RWPE1 (cell line): ENCODE measurements at regions not wholly inside any gene's neighbourhood (a gene's known extent, or its start where the extent isn't known, plus 50 kb on each side); places are given as distances from the start of the nearest gene placed in this dataset.

Experiments
- CTCF ChIA-PET: fragments of 350-600 bp; sonication (Branson Sonifier 250); formaldehyde crosslinking; extraction: SDS; loops from one replicate; lab custom pipeline; 2021; lab: Yijun Ruan, JAX
- POLR2A ChIA-PET: fragments of 400-600 bp; formaldehyde crosslinking; extraction: SDS; loops from one replicate; lab custom pipeline; 2020; ENCODE audit warnings: antibody characterized with exemption; ENCODE audit not compliant: low non-redundant PET; lab: Yijun Ruan, JAX
- DNase-seq: peaks from one replicate; pipeline ENCODE4 v3.0.0; 2012; ENCODE audit warnings: low spot score
- H3K27ac ChIP-seq: fragments of 450-650 bp; 2 replicates; pipeline ENCODE4 v1.5.1; 2017
- CTCF ChIP-seq: fragments of 450-650 bp; conservative IDR thresholded peaks from 2 replicates; pipeline ENCODE4 v1.5.1; 2017; ENCODE audit warnings: low read depth, mild to moderate bottlenecking

DNA sequence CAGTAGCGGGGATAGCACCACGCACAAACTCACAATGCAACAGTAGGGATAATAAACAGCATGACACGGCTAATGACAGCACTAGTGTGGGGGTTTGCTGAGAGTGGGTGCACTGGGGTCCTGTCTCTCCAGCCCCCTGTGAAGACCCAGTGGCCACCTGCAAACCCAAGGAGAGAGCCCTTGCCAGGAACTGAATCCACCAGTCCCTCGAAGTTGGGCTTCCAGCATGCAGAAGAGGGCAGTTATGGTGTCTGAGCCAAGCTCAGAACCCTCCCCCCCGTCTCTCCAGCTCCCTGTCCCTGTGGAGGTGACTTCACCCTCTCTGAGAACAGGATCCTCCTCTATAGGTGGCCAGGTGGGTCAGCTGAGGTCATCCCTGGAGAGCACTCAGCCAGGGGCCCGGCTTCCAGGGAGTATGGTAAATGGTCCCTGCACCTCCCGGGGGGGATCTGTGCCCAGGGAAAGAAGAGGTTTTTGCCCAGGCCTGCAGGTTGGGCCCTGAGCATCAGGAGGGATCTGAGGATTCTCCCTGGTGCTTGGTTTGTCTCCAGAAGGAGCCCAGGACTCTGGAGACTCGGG lies 86.3 kb upstream of the PRR5 start:
- CTCF ChIA-PET: no interaction called here
- POLR2A ChIA-PET: no interaction called here
- no peak for TF ChIP-seq CTCF
- no peak for DNase-seq
- no peak overlapping the region for H3K27ac ChIP-seq

GRCh38 chr22:44615146-44615545 lies 86.9 kb upstream of the PRR5 start:
- CTCF ChIA-PET: no interaction called here
- POLR2A ChIA-PET: no interaction called here
- no peak for DNase-seq

DNA sequence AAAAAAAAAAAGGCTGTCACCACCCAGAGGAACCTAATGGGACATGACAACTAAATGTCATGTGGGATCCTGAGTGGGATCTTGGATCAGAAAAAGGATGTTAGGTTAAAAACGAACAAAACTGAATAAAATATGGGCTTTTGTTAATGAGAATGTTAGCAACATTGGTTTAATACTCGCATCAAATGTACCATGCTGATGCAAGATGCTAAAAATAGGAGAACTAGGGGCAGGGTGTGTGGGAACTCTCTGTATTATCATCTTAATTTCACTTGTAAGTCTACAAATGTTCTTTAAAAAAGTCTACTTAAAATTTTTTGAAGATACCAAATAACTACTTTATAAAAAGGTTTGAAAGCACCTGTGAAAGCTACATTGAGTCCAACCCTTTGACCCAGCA lies 88.8 kb upstream of the PRR5 start:
- H3K27ac ChIP-seq: no peak overlapping the region
- POLR2A ChIA-PET: no interaction called here
- DNase-seq: no peak
- CTCF ChIA-PET: no interaction called here
- no peak for TF ChIP-seq CTCF

More at GRCh38 chr22:44615146-44615545, 86.9 kb upstream of the PRR5 start:
- H3K27ac ChIP-seq: no peak overlapping the region
- TF ChIP-seq CTCF: no peak

DNA sequence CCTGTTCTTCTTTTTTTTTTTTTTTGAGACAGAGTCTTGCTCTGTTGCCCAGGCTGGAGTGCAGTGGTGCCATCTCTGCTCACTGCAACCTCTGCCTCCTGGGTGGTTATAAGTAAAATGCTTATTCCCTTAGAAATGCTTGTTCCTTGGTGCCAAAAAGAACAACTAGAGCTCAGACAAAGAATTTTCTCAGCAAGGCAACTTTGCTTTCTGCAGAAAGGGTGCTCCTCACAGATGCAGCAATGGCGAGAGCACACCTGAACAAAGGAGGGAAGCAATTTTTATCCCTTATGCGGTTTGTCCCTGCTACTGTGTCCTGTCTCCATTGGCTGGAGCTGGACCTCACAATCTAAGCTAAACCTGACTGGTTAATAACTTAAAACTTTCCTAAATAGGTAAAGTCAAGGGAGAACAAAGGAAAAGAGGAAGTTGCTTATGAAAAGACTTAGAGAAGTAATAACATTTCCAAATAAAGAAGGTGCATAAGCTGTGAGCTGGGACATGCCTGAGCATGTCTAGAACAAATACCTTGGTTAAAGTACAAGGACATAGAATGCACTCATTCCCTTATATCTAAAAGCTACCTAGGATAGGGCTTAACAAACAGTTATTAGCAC lies 90.0 kb upstream of the PRR5 start:
- POLR2A ChIA-PET: no interaction called here
- H3K27ac ChIP-seq: no peak overlapping the region
- no peak for DNase-seq
- TF ChIP-seq CTCF: no peak
- CTCF ChIA-PET: no interaction called here

DNA sequence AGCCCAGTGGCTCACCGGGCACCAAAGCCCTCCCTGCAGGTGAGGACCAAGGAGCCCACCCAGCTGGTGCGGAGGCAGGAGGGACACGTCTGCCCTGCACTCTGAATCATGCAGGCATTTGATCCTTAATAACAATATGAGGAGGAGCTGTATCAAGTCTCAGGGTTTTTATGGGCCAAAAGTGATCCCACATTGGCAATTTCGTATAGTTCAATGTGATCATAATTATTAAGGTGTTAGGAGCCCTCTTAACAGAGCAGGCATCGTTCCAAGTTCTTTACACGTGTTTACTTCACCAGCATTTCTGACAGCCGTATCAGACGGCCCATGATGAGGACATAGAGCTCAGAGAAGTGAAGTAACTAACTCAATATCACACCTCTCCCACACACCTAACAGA lies 91.9 kb upstream of the PRR5 start:
- no peak for TF ChIP-seq CTCF
- CTCF ChIA-PET: no interaction called here
- no peak overlapping the region for H3K27ac ChIP-seq
- no peak for DNase-seq
- POLR2A ChIA-PET: no interaction called here

GRCh38 chr22:44609400-44609988 lies 92.5 kb upstream of the PRR5 start:
- no peak for TF ChIP-seq CTCF
- no peak overlapping the region for H3K27ac ChIP-seq
- no peak for DNase-seq
- ChIA-PET CTCF (no interaction called here), POLR2A (no interaction called here)
